ENCODE measurements at regions not wholly inside any gene's neighbourhood (a gene's known extent, or its start where the extent isn't known, plus 50 kb on each side); places are given as distances from the start of the nearest gene placed in this dataset.

DNA sequence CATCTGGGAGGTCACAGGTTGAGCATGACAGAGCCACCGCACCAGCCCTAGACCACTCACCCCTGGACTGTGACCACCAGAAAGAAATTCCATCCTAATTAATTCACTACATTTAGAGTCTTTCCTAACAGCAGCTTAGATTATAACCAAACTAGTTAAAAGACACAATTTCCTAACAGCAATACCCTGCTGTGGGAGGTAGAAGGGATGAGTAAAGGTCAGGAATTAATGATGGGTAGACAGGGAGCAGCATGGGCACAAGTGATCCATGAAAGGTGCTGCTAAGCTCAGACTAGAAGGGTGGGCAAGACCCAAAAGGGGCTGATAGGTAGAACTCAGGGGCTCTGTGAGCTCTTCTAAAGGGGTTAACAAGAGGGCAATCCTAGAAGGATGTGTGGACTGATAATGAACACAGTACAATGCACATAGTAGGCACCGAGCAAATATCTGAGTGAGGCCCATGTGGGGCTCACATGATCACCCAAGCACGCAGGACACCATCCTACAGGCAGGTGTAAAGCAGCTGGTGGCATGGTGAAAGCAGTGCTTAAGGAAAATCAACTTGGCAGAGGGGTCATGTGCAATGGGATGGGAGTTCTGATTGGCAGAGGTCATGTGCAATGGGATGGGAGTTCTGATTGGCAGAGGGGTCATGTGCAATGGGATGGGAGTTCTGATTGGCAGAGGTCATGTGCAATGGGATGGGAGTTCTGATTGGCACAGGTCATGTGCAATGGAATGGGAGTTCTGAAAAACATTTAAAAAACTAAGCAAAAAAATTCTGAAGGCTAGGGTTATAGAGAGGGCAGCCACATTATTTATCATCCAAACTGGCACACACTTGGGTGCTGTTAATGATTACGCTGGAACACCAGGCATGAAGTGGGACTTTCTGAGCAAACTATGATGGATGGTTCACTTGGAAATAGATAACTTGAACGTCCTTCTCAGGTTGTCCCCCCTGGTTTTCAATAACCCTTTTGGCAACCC lies 188.2 kb upstream of the FOXQ1 start:
- no peak for DNase-seq (ENCODE audit: low read depth in 2 of 2)

DNA sequence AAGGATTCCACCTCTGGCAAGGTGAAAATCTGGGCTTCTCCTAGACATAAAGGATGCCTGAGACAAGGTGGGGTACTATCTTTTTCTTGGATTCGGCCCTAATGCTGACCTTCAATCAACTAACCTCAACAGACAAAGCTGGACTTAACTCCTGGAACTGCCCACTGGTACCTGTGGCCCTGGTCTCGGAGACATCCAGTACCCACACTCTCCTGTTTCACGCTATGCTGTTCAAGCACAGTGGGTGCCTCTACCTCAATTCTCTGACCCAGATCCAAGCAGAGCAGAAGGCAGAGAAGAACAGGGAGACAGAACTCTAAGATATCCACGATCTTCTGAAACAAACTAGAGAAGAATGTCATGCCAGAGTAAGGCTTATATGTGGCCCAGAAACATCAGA lies 189.8 kb upstream of the FOXQ1 start:
- no peak for DNase-seq (ENCODE audit: low read depth in 2 of 2)

DNA sequence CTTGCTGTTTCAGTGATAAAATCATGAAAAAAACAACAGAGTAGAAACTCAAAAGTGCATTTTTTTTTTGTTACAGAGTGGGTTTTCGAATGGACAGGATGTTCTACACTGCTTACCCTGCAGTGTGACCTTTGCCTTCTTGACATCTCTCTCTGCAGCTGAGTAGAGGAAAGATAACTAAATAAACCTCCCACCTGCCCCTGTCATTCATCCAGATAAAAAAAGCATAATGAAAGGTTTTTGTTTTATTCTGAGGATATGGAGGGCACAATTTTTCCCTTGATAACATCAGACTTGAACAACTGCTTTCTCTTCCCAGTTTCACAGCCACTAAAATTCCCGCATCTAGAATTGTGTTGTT lies 193.6 kb upstream of the FOXQ1 start:
- no peak for DNase-seq (ENCODE audit: low read depth in 2 of 2)

DNA sequence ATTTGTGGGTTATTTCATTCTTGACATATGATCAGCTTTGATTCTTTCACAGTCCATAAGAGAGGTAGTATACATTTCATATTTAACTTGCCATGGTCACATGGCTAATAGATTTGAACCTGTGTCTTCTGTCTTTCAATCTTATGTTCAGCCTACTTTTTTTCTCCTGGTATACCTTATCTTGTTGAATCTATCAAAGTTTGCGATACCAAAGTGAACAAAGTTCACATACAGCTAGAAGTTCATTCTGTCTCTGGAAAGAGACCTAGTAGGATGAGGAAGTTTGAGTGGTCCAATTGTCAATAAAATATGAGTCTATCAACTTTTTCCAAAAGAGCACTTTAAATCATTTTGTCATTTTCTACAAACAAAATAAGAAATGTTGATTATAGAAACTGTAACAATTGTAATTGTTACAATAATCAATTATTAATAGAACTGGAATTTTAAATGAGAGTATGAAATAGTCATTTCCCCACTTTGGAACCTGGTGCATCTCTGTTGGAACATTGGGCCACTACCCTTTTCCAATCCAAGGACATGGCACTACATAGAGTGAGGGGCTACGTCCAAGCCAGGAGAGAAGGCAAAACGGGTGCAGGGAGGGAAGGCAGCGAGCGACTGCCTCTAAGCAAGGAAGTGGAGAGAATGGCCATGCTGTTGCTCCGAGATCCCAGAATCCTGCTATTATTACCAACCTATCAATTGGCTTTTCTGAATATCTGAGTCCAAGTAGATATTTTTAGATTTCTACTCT lies 194.2 kb upstream of the FOXQ1 start:
- DNase-seq (ENCODE audit: low read depth in 2 of 2), result no peak

DNA sequence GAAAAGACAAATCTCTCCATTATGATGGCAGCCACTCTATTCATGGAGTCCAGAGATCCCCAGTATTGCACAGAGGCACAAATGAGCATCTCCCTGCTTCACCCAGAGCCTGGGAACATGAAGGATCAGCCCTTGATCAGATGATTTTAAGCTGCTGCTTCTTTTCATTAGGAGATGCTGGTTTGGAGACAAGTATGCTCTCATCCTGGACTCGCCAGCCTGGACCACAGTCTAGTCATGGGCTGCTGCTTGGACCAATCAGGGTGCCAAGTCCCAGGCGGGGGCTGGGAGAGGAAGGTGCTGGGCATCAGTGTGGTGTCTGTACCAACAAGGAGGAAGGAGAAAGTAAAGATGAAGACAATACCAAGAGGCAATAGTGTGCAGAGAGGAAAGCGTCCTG lies 195.7 kb upstream of the FOXQ1 start:
- no peak for DNase-seq (ENCODE audit: low read depth in 2 of 2)

DNA sequence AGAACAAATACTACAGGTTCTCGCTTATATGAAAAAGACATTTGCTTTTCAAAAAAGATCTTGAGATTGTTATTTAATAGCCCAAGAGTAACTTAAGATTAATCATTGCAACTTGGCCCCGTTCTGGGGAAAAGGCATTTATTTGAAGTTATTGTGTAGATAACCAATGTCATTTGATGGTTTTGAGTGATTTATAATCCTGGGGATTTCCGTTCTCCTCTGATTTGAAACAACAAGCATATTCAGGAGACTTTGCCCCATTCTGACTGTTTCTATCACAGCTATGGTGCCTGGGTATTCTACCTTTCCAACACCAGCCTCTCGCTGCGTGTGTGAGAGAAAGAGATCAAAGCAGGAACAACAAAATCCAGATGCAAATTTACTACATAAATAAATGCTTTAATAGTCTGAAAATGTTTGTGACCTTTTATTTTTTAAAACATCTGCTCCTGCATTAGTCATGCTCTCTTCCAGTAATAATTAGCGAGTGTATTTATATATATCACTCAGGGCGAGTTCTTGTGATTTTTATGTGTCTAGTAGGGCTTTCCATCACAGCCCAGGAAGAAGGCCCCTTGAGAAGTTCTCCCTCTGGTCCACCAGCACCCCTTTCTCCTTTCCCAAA lies 197.9 kb upstream of the FOXQ1 start:
- DNase-seq (ENCODE audit: low read depth in 2 of 2), result no peak

DNA sequence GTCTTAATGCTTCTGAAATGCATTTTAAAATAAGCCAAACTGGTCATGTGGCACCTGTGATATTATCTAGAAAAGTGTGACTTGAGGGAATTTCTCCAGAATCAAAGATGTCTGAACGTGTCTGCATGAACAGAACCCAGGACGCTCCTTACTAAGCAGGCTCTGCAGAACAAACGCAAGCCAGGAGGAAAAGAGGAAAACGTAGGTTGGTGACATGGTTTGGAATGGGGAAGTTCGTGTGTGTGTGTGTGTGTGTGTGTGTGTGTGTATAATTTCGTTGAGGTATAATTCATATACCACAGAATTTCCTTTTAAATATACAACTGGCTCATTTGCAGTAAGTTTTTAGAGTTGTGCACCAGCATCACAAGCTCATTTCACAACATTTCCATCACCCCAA lies 200.5 kb upstream of the FOXQ1 start:
- DNase-seq (ENCODE audit: low read depth in 2 of 2), result no peak

DNA sequence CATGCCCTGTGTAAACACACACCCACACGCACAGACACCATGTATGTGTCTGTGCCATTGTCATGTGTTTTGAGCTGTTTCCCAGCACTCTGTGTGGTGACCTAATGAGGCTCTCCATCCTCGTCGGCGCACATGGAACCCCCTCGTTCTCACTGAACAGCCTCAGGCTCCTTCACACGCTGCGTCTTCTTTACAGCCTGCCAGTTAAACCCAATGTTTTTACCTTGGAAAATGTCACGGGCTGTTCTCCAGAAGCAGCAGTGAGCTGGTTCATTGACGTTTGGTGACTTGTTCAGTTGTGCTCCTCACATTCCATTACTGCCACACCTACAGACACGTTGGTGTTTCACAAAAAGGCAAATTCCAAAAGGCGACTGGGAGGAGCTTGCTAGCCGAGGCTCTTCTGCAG lies 201.0 kb upstream of the FOXQ1 start:
- no peak for DNase-seq (ENCODE audit: low read depth in 2 of 2)

DNA sequence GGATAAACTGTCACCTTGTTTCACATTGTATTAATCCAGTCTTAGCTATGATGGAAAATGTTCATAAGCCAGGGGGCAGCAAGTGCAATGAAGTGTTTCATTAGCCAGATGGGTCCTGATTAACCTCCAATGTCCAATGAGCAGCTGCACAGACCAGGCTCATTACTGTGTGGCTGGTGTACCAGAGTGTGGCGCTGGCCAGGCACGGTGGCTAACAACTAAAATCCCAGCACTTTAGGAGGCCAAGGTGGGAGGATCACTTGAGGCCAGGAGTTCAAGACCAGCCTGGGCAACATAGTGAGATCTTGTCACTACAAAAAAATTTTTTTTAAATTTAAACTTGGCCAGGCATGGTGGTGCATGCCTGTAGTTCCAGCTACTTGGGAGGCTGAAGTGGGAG lies 201.7 kb upstream of the FOXQ1 start:
- DNase-seq (ENCODE audit: low read depth in 2 of 2), result no peak

DNA sequence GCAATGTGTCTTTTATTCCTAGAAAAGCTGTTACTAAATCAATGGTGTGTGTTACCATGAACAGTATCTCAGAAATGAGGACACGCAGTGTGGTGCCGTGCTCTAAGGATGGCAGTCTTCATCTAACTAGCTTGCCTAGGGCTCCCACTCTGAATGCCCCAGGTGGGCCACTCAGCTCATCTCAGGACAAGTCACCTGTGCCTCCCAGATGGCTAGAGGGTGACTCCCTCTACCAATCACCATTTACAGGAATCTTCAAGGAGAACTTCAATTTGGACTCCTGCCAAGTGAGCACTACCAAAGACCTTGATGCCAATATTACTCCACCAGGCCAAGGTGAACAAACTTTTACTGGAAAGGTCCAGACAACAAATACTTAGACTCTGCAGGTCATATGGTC lies 202.8 kb upstream of the FOXQ1 start:
- no peak for DNase-seq (ENCODE audit: low read depth in 2 of 2)

DNA sequence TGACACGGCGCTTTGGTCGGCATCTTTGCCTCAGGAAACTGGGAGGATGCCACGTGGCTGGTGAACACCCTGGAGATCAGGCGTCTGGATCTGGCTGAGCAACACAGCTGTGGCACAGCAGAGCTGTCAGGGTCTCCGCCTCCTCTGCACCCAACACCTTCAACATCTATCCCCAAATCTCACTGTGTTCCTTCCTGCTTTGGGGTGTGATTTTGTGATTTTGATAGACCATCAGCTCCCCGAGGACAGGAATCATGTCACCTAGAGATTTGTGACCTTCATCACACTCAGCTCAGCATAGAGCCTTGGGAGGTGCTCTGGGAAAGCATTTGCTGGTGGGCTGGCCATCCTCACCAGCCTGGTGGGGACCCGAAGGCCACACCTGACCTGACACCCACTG lies 203.7 kb upstream of the FOXQ1 start:
- no peak for DNase-seq (ENCODE audit: low read depth in 2 of 2)

DNA sequence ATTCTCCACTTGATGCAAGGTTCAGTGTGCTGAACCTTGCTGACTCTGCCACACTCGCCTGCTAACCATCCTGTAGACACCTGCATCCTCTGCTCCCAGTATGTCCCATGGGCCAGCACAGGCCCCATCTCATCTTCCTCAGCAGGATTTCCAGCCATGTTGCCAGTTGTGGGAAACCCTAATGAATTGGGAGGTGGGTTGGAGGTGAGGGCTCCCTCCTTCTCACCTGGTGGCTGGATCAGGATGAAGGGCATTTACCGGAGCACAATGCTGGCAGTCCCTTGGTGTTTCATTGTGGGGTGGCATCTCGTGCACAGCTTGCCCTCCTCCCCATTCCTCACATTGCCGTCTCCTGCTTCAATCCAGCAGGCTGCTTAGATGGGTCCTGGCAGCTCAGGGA lies 204.3 kb upstream of the FOXQ1 start:
- DNase-seq (ENCODE audit: low read depth in 2 of 2), result no peak

DNA sequence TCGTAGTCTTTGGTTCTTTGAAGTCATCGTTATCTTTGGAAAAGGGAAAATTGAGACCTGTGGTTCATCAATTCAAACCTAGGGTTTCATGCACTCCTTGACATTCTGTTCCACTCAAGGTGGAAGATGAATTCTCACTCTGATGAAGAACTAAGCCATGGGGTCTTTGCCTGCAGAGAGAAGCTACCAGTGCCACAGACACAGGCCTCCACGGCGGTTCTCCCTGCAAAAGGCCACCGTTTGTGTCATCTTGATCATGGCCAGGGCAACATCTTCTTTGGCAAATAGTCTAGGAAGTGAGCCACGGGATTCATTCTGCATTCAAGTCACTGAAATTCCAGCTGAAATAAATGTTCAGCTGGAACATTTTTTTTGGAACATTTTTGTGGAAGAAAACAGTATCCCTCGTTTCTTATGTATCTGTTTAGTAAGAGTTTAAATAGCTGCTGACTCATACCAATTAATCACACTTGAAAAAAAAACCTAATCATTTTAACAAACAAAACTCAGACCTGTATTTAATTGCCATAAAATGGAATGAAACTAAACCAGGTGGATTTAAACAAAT lies 206.0 kb upstream of the FOXQ1 start:
- DNase-seq (ENCODE audit: low read depth in 2 of 2), result no peak

DNA sequence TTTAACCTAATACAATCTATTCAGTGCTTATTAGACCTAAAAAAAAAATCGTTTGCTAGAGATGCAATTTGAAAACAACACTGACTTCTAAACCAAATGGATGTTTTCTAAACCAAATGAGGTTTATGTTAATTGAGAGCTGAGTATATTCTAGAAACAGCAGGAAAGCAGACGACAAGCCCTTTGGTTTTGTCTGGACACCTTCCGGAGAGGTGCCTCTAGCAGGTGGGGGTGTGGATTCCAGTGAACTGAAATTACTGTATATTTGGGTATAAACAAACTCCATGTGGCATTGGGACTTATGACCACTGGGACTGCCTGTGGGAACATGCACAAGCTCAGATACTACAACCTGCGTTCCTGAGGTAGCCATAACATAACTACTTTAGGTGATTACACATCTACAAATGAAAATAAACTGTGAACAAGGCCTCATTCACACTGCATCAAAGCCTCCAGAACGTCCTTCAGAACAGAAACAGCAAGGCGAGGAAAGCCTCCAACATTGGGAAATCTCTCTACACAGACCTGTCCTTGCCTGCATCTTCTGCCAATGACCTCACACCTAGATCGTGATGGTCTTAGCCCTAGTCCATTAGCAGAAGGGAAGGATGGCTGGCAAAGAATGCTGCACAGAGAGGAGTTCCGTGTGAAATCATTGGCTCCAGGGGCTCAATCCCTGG lies 206.8 kb upstream of the FOXQ1 start:
- no peak for DNase-seq (ENCODE audit: low read depth in 2 of 2)

DNA sequence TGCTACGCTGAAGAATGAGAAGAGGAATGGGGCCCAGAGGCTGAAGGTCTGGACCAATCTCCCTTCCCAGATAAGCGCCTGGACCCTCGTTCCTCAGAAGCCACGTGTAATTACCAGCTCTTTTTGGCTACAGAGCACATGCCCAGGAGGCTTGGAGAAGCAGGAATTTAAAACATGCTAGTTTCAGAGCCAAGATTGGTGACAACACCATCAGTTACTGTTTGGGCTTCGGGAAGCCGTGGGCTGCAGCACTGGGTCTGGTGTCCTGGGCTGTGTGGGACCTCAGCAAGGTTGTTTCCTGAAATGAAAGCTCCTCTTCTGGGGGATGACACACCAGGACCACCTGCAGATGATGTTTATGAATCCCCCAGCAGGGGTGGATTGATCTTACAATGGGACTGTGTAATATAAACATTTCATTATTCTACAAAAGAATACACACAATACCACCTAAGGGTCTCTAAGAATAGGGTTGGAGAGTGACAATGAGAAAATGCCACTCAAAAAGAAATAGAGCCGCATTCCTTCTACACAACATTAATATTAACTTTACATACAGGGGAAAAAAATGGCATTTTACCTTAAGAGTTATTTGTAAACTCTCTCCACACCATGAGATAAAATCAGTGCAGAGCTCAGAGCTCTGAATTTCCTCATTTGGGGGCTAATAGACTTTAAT lies 207.8 kb upstream of the FOXQ1 start:
- DNase-seq (ENCODE audit: low read depth in 2 of 2), result no peak

DNA sequence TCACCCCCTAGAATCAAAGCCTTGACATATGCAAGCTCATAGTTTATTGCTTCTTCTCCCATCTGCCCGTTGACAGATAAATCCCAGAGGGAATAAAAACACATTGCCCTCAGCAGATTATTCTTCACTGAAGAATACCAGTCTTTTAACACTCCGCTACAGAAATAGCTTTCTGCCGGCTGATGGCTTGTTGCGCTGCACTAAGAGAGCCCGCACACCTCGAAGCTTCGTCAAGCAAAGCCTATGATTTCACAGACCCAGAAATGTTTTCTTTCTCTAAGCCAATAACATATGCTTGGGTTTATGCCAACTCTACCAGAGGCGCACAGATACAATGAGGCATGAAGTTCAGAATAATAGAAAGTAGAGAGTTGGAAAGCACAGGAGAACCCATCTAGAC lies 208.9 kb upstream of the FOXQ1 start:
- DNase-seq (ENCODE audit: low read depth in 2 of 2), result no peak

DNA sequence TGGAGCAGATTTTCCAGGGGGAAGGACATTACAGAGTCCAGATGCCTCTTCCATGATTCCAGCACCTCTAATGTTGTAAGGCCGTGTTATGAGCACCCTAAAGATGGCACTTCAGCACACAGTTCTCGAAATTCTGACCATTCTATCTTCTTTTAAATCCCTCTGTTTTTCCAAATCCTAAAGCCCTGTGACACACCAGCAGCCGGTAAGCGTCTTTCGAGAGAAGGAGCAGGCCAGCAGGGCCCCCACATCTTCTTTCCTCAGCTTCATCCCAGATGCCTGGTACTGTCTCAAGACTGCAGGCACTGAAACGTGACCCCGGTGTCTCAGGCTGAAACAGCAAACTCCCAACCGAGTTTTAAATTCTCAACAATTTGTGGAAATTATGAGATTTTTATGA lies 211.6 kb upstream of the FOXQ1 start:
- no peak for DNase-seq (ENCODE audit: low read depth in 2 of 2)

DNA sequence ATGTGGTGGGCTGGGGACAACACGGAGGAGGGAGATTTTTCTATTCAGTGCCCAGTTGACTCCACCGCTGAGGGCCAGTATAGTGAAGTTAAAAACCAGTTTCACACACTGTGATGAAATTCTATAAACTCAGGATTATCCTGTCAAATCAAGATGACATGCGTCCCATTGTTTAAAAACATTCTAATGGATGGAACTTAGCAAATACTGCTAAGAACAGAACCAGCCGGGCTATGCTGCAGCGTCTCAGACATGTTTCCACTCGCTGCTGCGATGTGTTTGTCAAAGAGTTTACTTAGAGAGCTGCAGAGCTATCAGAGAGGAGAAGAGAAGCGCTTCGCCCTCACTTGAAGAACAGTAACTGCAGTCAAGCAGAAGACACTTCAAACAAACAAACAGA lies 212.6 kb upstream of the FOXQ1 start:
- no peak for DNase-seq (ENCODE audit: low read depth in 2 of 2)

DNA sequence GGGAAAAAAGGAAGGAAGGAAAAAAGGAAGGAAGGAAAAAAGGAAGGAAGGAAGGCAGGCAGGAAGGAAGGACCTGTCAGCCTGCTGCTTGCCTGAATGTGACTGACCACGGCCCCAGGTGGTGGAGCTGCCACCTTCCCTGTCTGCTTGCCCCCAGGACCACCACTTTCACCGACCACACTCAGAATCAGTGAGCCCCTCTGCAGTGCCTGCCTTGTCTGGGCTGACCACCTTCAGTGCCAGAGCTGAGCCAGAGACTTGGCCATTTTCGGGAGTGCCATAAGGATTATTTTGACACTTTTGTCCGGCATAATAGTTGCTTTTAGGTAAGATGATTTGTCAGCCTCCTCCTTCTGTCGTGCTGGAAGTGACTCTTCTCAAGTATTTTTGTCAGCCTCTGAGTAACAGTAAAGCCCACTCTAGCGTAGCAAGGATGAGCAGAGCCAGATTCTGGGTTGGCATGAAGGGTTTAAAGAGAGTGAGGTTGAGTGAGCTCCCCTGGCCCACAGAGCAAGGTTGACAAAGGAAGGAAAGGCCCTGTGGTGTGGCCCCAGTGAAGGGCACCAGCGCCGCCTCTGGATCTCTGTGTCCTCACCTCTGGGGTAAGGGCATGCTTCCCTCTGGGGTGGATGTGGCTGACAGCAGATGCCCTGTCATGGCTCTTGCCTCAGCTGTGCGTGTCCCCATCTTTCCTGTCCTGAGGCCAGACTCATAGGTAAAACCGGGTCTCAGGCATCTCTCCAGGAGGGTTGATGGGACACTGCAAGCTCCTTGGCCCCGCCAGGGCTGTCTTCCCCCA lies 214.7 kb upstream of the FOXQ1 start:
- no peak for DNase-seq (ENCODE audit: low read depth in 2 of 2)

DNA sequence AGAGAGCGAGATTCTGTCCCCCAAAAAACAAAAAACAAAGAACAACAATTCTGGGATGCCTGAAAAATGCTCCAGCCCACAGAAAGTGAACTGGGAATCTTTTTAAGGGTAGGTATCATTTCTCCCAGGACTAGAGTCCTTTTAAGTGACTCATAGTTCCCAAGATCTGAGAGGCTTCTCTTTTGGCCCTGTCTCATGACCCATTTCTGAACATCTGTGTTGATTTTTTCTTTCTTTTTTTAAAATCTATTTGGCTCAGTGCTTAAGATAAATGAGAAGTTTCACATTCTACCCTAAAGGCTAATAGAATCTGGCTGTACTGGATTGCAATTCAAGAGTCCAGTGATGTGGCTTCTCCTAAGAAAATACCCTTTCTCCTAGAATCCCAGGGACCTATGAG lies 217.6 kb upstream of the FOXQ1 start:
- DNase-seq (ENCODE audit: low read depth in 2 of 2), result no peak

Measured in stimulated activated CD8-positive, alpha-beta memory T cell treated with anti-CD3 and anti-CD28 coated beads, Interleukin-7, amount 100 ng/mL, for 4 hours (primary cell).